ENCODE measurements at regions not wholly inside any gene's neighbourhood (a gene's known extent, or its start where the extent isn't known, plus 50 kb on each side); places are given as distances from the start of the nearest gene placed in this dataset.
"Not testable (repeated sequence)": the region's sequence is repeated elsewhere in the genome, so short reads cannot be mapped to it uniquely, and the experiment has no call there.

- DNase-seq = not testable (repeated sequence)
Measured at GRCh38 chr6:142016666-142017065, 116.1 kb upstream of the GJE1 start.

GRCh38 chr6:142015463-142015862, 117.3 kb upstream of the GJE1 start:
- not testable (repeated sequence) for DNase-seq

- no peak for DNase-seq
Measured at GRCh38 chr6:142015011-142015410, 117.7 kb upstream of the GJE1 start.

GRCh38 chr6:142014515-142014914, 118.2 kb upstream of the GJE1 start:
- DNase-seq = no peak

GRCh38 chr6:142013875-142014495, 118.7 kb upstream of the GJE1 start:
- DNase-seq = no peak

- DNase-seq = no peak
Measured at GRCh38 chr6:142013287-142013686, 119.4 kb upstream of the GJE1 start.

GRCh38 chr6:142011775-142012174, 121.0 kb upstream of the GJE1 start:
- no peak for DNase-seq

- DNase-seq = no peak
Measured at GRCh38 chr6:142011156-142011555, 121.6 kb upstream of the GJE1 start.

GRCh38 chr6:142009647-142010046, 123.1 kb upstream of the GJE1 start:
- no peak for DNase-seq

GRCh38 chr6:142008781-142009180, 123.9 kb upstream of the GJE1 start:
- no peak for DNase-seq

- DNase-seq = no peak
Measured at GRCh38 chr6:142008016-142008735, 124.5 kb upstream of the GJE1 start.

- no peak for DNase-seq
Measured at GRCh38 chr6:142005021-142005420, 127.7 kb upstream of the GJE1 start.

- no peak for DNase-seq
Measured at GRCh38 chr6:142002825-142003405, 129.8 kb upstream of the GJE1 start.

GRCh38 chr6:141996823-141997222, 135.9 kb upstream of the GJE1 start:
- no peak for DNase-seq

GRCh38 chr6:141992109-141992508, 140.6 kb upstream of the GJE1 start:
- DNase-seq = no peak

GRCh38 chr6:141990840-141991239, 141.9 kb upstream of the GJE1 start:
- DNase-seq = no peak

GRCh38 chr6:141989706-141989959, 143.1 kb upstream of the GJE1 start:
- no peak for DNase-seq

GRCh38 chr6:141988954-141989705, 143.6 kb upstream of the GJE1 start:
- peak in 2 of 56 donors; percentile 3 to 4 for DNase-seq

GRCh38 chr6:141988327-141988726, 144.4 kb upstream of the GJE1 start:
- DNase-seq = no peak

- no peak for DNase-seq
Measured at GRCh38 chr6:141986457-141986856, 146.3 kb upstream of the GJE1 start.

- DNase-seq = no peak
Measured at GRCh38 chr6:141981190-141981589, 151.5 kb upstream of the GJE1 start.

- no peak for DNase-seq
Measured at GRCh38 chr6:141977782-141978181, 154.9 kb upstream of the GJE1 start.
